ENCODE measurements at regions not wholly inside any gene's neighbourhood (a gene's known extent, or its start where the extent isn't known, plus 50 kb on each side); places are given as distances from the start of the nearest gene placed in this dataset.
"Not testable (repeated sequence)": the region's sequence is repeated elsewhere in the genome, so short reads cannot be mapped to it uniquely, and the experiment has no call there.

- no peak for DNase-seq (ENCODE audit: low spot score)
These were observed 98.4 kb upstream of the TBX5 start for GRCh38 chr12:114504311-114504710.

DNA sequence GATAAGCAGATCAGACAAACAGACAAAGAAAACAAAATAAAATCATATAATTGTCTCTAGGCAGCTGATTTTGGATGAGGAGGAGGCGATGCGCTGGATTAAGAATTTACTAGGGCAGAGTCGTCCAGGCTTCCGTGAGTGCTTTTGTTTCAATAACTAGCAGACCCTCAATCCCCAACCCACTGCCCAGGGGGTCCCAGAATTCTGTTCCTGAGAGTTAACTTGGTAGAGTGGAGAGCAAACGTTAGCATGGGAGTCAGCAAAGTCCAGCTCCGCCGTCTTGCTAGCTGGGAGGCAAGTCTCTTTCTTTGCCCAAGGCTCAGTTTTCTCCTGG is 95.5 kb upstream of the TBX5 start:
- no peak for DNase-seq (ENCODE audit: low spot score)

DNA sequence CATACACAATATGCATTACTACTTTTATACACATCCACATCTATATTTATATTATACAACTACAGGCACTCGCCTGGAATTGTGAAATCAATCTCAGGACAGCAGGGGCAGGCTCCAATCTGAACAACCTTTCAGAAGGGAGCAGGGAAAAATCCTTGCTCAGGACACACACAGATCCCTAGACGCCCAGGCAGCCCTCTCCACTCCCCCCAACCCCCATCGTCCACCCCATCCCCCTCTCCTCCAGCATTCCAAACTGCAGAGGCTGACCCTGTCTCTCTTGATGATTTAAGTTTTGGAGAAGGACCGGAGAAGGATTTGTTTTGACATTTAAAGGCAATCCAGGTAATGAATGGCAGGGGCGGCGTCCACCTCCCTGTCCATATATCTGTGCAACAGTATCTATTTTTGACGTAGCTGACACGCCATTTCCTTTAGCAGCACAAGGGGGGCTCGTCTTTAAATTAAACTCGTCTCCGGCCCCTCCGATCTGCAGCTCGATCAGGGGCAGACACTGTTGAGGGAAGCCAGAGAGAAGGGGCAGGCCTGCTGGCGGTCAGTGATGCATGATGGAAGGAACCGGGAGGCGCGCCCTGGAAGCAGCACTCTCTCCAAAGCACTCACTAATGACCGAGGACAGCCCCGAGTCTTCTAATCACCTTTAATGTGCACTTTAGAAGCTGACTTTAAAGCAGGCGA is 95.0 kb upstream of the TBX5 start:
- DNase-seq (ENCODE audit: low spot score), result no peak

DNA sequence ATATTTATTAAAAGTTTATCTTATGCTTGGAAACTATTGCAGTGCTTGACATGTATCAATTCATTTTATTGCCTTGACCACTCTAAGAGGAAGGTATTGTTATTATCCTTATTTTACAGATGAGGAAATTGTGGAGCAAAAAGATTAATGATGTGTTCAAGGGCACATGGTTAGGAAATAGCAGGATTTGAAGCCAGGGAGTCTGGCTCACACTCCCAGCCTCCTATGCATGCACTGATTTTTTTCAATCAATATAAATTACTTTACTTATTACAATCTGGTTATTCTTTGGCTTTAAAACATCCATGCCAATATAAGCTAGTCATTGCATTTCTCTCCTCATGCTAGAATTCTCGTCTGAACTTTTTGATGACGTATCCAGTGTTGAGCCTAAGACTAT is 94.2 kb upstream of the TBX5 start:
- DNase-seq (ENCODE audit: low spot score), result no peak

- no peak for DNase-seq (ENCODE audit: low spot score)
These were observed 93.4 kb upstream of the TBX5 start for GRCh38 chr12:114499338-114499737.

DNA sequence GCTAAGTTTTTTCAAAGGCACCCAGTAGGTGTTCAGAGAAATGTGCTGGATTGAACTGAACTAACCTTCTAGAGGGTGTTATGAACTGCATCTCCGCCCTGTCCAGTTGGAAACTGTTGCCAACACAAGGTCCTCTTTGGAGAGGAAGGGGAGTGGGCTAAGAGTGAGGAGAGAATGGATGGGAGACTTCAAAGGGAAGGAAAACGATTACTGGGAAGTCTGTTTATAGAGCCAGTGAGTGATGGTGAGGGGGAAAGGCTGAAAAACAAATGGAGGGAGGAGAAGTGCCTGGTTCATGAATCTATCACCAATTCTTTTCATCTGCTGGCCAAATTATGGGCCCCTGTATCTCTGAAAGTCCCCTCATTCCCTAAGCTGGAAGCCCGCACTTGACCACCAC is 86.0 kb upstream of the TBX5 start:
- no peak for DNase-seq (ENCODE audit: low spot score)

- not testable (repeated sequence) for DNase-seq (ENCODE audit: low spot score)
These were observed 79.0 kb upstream of the TBX5 start for GRCh38 chr12:114484822-114485459.

GRCh38 chr12:114483996-114484395 is 78.1 kb upstream of the TBX5 start:
- no peak for DNase-seq (ENCODE audit: low spot score)

GRCh38 chr12:114481200-114481535 is 75.2 kb upstream of the TBX5 start:
- no peak for DNase-seq (ENCODE audit: low spot score)

DNA sequence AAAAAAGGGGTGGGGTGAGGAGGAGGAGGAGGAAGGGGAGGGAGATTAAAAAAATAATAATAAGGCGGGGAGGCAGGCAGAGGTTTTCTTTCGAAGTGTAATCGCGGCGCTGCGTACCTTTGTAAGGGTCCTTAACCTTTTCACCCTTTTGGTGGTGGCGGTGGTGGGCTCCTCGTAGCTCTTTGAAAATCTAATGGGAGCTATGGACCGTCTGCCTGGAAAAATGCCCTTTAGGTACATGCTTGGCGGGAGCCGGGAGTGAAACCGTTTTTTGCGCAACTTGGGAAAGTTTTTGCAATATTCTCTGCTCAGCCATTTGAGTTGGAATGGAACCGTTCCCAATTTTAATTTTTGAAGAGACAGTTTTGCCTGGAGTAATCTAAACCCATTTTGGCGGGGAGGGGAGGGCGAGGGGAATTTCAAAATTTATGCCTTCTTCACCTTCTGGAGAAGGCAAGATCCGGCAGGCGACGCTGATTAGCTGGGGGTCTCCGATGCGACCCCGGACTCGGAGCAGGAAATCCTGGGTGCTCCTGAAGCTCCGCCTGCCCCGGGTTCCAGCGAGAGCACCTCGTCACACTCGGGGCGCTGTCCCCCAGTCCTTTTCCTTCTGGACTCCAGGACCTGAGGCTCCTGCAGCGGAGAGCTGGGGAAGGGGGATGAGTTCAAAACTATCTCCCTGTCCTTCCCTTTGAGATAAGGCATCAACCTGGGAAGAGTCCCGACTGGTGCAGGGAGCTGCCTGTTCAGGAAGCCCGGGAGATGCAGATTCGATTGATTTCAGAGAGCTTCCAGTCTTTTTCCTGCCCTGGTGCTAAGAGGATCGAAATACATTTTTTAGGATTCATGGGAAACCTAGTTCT is 74.6 kb upstream of the TBX5 start:
- no peak for DNase-seq (ENCODE audit: low spot score)

DNA sequence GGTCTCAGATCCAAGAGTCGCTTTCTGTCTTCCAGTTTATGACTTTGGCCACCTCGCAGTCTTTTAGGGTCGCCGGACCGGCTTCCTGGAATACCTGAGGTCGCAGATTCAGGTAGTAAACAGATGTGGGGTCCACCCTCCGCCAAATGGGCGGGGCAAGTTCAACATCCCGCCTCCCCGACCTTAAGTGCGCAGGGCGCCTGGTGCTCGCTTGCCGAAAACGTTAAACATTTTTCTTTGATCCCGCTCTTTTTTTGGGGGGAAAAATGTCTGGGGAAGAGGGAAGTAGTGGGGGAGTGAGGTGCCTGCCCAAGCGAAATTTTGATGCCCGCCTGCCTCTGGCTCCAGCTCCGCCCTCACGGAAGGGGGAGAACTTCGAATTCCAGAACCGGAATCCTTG is 73.9 kb upstream of the TBX5 start:
- DNase-seq (ENCODE audit: low spot score), result no peak

DNA sequence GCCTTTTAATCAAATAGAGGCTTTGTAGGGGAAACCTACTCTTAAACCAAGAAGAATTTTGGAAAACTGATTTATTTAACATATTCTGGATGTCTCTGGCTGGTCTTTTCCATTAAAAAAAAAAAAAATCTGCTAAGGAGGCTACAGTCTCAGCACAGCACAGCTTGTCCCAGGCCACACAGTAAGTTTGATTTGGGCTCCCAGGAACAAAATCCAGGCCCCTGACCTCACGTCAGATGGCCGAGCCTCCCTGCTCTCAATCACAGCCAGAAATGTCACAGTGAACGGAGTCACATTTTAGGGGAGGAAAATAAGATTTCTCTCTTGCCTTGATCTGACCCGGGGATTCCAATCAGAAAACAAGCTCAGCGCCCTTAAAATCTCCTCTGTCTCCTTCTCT is 72.9 kb upstream of the TBX5 start:
- DNase-seq (ENCODE audit: low spot score), result no peak

DNA sequence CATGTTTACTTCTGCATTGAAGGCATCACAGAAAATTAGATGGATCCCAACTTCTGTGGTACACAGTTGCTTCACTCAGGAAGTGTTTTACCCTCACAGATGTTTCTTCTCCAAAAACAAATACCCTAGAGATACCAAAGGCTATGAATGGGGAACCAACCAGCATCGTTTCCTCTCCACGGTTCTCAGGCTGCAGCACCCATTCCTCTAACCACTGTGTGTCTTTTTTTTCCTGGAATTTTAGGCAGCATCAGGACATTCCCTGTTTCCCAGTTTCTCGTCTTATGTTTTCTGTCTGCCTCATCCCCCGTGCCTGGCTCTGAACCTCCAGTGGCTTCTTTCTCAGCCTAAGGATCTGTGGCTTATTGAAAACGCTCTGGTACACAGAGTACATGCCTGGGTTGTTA is 72.0 kb upstream of the TBX5 start:
- no peak for DNase-seq (ENCODE audit: low spot score)

GRCh38 chr12:114476159-114476558 is 70.2 kb upstream of the TBX5 start:
- no peak for DNase-seq (ENCODE audit: low spot score)

- DNase-seq (ENCODE audit: low spot score), result no peak
These were observed 67.8 kb upstream of the TBX5 start for GRCh38 chr12:114473717-114474116.

DNA sequence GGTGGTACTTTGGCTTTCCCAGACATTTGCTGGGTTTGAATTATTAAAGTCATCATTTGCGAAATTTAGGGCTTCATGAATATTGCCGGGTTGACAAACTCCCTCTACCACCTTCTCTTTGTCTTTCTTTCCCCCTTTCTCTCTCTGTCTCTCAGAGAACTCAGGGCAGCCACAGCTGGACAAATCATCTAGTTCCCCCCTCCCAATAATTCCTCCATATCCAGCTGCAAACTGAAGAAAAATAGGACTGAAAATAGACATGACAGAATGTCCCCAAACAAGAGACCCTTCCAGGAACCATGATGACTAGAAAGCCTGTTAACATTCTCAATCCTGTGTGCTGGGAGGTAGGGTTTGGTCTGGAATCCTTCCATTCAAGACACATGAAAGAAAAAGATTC is 67.1 kb upstream of the TBX5 start:
- no peak for DNase-seq (ENCODE audit: low spot score)

GRCh38 chr12:114457620-114458019 is 51.7 kb upstream of the TBX5 start:
- DNase-seq (ENCODE audit: low spot score), result no peak

All from ureter (tissue), 1 donor.